DND-41 (cell line): ENCODE measurements at regions not wholly inside any gene's neighbourhood (a gene's known extent, or its start where the extent isn't known, plus 50 kb on each side); places are given as distances from the start of the nearest gene placed in this dataset.

ENCODE experiments used
- EZH2 ChIP-seq: IDR thresholded peaks from 3 replicates; pipeline ENCODE4 v1.6.1; 2012; ENCODE audit warnings: borderline replicate concordance, low read depth, mild to moderate bottlenecking, moderate library complexity, low read length, inconsistent platforms; ENCODE audit not compliant: severe bottlenecking
- TF ChIP-seq, protein P1 (sequence below): IDR thresholded peaks from 2 replicates; pipeline ENCODE4 v1.5.1; 2012; ENCODE audit warnings: borderline replicate concordance, low read length, moderate library complexity, mild to moderate bottlenecking; ENCODE audit not compliant: poor library complexity, severe bottlenecking; ENCODE audit errors: extremely low read depth

DNA sequence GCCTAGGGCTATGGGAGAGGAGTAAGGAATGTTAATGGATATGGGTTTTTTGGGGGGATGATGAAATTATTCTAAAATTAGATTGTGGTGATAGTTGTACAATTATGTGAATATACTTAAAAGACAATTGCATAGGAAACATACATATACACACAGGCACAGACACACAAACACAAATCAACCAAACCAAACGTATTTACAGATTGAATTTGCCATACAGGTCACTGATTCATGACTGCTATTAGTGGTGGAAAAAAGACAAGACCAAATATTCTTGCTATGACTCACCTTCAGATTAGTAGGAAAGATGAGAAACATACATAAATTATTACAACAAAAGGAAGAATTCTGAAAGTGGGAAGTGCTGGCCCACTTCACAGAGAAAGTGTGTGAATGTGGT is 85.3 kb downstream of the C3orf38 start:
- TF ChIP-seq, protein P1, sequence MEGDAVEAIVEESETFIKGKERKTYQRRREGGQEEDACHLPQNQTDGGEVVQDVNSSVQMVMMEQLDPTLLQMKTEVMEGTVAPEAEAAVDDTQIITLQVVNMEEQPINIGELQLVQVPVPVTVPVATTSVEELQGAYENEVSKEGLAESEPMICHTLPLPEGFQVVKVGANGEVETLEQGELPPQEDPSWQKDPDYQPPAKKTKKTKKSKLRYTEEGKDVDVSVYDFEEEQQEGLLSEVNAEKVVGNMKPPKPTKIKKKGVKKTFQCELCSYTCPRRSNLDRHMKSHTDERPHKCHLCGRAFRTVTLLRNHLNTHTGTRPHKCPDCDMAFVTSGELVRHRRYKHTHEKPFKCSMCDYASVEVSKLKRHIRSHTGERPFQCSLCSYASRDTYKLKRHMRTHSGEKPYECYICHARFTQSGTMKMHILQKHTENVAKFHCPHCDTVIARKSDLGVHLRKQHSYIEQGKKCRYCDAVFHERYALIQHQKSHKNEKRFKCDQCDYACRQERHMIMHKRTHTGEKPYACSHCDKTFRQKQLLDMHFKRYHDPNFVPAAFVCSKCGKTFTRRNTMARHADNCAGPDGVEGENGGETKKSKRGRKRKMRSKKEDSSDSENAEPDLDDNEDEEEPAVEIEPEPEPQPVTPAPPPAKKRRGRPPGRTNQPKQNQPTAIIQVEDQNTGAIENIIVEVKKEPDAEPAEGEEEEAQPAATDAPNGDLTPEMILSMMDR = no peak
- TF ChIP-seq EZH2 = no peak
